Thymus (tissue), 11 donors: ENCODE measurements at regions not wholly inside any gene's neighbourhood (a gene's known extent, or its start where the extent isn't known, plus 50 kb on each side); places are given as distances from the start of the nearest gene placed in this dataset.

ENCODE experiments used
- DNase-seq, 9 donors: peaks; one replicate each; pipeline ENCODE4 v3.0.0-alpha.2; 2013; ENCODE audit warnings: low spot score in 9 of 9, low read depth in 6 of 9, missing footprints in 1 of 9
- H3K27ac ChIP-seq, 2 donors: one replicate each; pipeline ENCODE4 v1.5.1; 2013; ENCODE audit warnings: control low read depth in 1 of 2, low read depth in 1 of 2, low read length in 1 of 2, mild to moderate bottlenecking in 1 of 2, moderate library complexity in 1 of 2
- H3K27me3 ChIP-seq, 2 donors: one replicate each; pipeline ENCODE4 v1.5.1; 2013; ENCODE audit warnings: low read length in 1 of 2; ENCODE audit not compliant: control insufficient read depth in 2 of 2, insufficient read depth in 1 of 2
- H3K36me3 ChIP-seq, 2 donors: one replicate each; pipeline ENCODE4 v1.5.1; 2013; ENCODE audit warnings: low read length in 1 of 2, mild to moderate bottlenecking in 1 of 2, moderate library complexity in 1 of 2; ENCODE audit not compliant: control insufficient read depth in 2 of 2, insufficient read depth in 2 of 2
- H3K4me1 ChIP-seq, 2 donors: one replicate each; pipeline ENCODE4 v1.5.1; 2013; ENCODE audit warnings: low read length in 2 of 2; ENCODE audit not compliant: control insufficient read depth in 2 of 2, insufficient read depth in 2 of 2
- H3K4me3 ChIP-seq, 2 donors: one replicate each; pipeline ENCODE4 v1.5.1; 2013; ENCODE audit warnings: low read length in 2 of 2, control low read depth in 1 of 2, mild to moderate bottlenecking in 1 of 2
- H3K9me3 ChIP-seq, 2 donors: one replicate each; pipeline ENCODE4 v1.5.1; 2013; ENCODE audit warnings: low read length in 1 of 2, mild to moderate bottlenecking in 1 of 2; ENCODE audit not compliant: control insufficient read depth in 2 of 2, insufficient read depth in 1 of 2
- WGBS: extraction: QIAGEN DNeasy Blood & Tissue Kit; methylation state at CpG from one replicate; pipeline ENCODE4 v1.1.7; 2013; 5-methylcytosine and 5-hydroxymethylcytosine counted together
- donor health status: healthy.

- Histone ChIP-seq H3K4me3 (no peak overlapping the region), H3K27ac (no peak overlapping the region), H3K9me3 (peaks cover 0 to 8% of the 10 kb centered on the region in 2 donors), H3K36me3 (no peaks in the 10 kb centered on the region), H3K4me1 (no peaks in the 10 kb centered on the region), H3K27me3 (no peaks in the 10 kb centered on the region)
- no peak for DNase-seq
- 93% methylated on average over 3 of the region's 3 CpGs for WGBS
These were observed 1313.3 kb downstream of the ROBO2 start for GRCh38 chr3:78353231-78353630.

- no peak for DNase-seq
- H3K4me1 ChIP-seq, result no peaks in the 10 kb centered on the region
- H3K27me3 ChIP-seq, result no peaks in the 10 kb centered on the region
- no peak overlapping the region for H3K4me3 ChIP-seq
- no peaks in the 10 kb centered on the region for H3K9me3 ChIP-seq
- WGBS, result 92% methylated on average over 4 of the region's 4 CpGs
- no peaks in the 10 kb centered on the region for H3K36me3 ChIP-seq
- H3K27ac ChIP-seq, result no peak overlapping the region
These were observed 1321.0 kb downstream of the ROBO2 start for GRCh38 chr3:78360849-78361248.

- Histone ChIP-seq H3K27ac (no peak overlapping the region), H3K9me3 (no peaks in the 10 kb centered on the region), H3K4me3 (no peak overlapping the region), H3K36me3 (no peaks in the 10 kb centered on the region), H3K27me3 (no peaks in the 10 kb centered on the region), H3K4me1 (no peaks in the 10 kb centered on the region)
- no peak for DNase-seq
- WGBS, result 91% methylated on average over 8 of the region's 8 CpGs
These were observed 1328.9 kb downstream of the ROBO2 start for GRCh38 chr3:78368636-78369345.

- WGBS, result 45% methylated on average over 1 of the region's 1 CpG
- DNase-seq, result no peak
- Histone ChIP-seq H3K4me1 (no peaks in the 10 kb centered on the region), H3K27me3 (no peaks in the 10 kb centered on the region), H3K4me3 (no peak overlapping the region), H3K9me3 (peaks cover 0 to 14% of the 10 kb centered on the region in 2 donors), H3K36me3 (no peaks in the 10 kb centered on the region), H3K27ac (no peak overlapping the region)
These were observed 1350.3 kb downstream of the ROBO2 start for GRCh38 chr3:78390221-78390620.

GRCh38 chr3:78398401-78398800 is 1358.5 kb downstream of the ROBO2 start:
- Histone ChIP-seq H3K9me3 (no peaks in the 10 kb centered on the region), H3K36me3 (no peaks in the 10 kb centered on the region), H3K4me3 (no peak overlapping the region), H3K4me1 (no peaks in the 10 kb centered on the region), H3K27me3 (no peaks in the 10 kb centered on the region), H3K27ac (no peak overlapping the region)
- DNase-seq, result no peak
- WGBS, result 92% methylated on average over 2 of the region's 2 CpGs

GRCh38 chr3:78402720-78403119 is 1362.8 kb downstream of the ROBO2 start:
- Histone ChIP-seq H3K27me3 (no peaks in the 10 kb centered on the region), H3K4me3 (no peak overlapping the region), H3K27ac (no peak overlapping the region), H3K36me3 (no peaks in the 10 kb centered on the region), H3K4me1 (no peaks in the 10 kb centered on the region), H3K9me3 (no peaks in the 10 kb centered on the region)
- 82% methylated on average over 1 of the region's 1 CpG for WGBS
- DNase-seq, result no peak

- DNase-seq, result no peak
- no peaks in the 10 kb centered on the region for H3K27me3 ChIP-seq
- H3K27ac ChIP-seq, result no peak overlapping the region
- H3K36me3 ChIP-seq, result no peaks in the 10 kb centered on the region
- 91% methylated on average over 3 of the region's 3 CpGs for WGBS
- H3K4me1 ChIP-seq, result no peaks in the 10 kb centered on the region
- H3K9me3 ChIP-seq, result no peaks in the 10 kb centered on the region
- H3K4me3 ChIP-seq, result no peak overlapping the region
These were observed 1362.1 kb downstream of the ROBO1 start for GRCh38 chr3:78405745-78406144.

- WGBS, result 93% methylated on average over 2 of the region's 2 CpGs
- H3K36me3 ChIP-seq, result no peaks in the 10 kb centered on the region
These were observed 1361.4 kb downstream of the ROBO1 start for GRCh38 chr3:78406396-78406795.

GRCh38 chr3:78410077-78410476 is 1357.7 kb downstream of the ROBO1 start:
- DNase-seq, result no peak
- Histone ChIP-seq H3K27ac (no peak overlapping the region), H3K4me3 (no peak overlapping the region), H3K4me1 (no peaks in the 10 kb centered on the region), H3K27me3 (no peaks in the 10 kb centered on the region), H3K9me3 (no peaks in the 10 kb centered on the region), H3K36me3 (no peaks in the 10 kb centered on the region)
- 94% methylated on average over 2 of the region's 2 CpGs for WGBS

More at GRCh38 chr3:78406396-78406795, 1361.4 kb downstream of the ROBO1 start:
- no peak overlapping the region for H3K27ac ChIP-seq
- H3K4me1 ChIP-seq, result no peaks in the 10 kb centered on the region
- H3K27me3 ChIP-seq, result no peaks in the 10 kb centered on the region
- no peak for DNase-seq
- no peak overlapping the region for H3K4me3 ChIP-seq
- no peaks in the 10 kb centered on the region for H3K9me3 ChIP-seq
